ENCODE measurements at regions not wholly inside any gene's neighbourhood (a gene's known extent, or its start where the extent isn't known, plus 50 kb on each side); places are given as distances from the start of the nearest gene placed in this dataset.

- CTCF ChIA-PET (ENCODE audit: partially characterized antibody), result no interaction called here
- Histone ChIP-seq H2AK5ac (ENCODE audit: low read depth, low read length) (no peak overlapping the region), H2BK5ac (ENCODE audit: low read depth, low read length) (no peak overlapping the region), H3K23ac (ENCODE audit: insufficient read length) (no peak overlapping the region), H2BK15ac (ENCODE audit: low read length) (no peak overlapping the region), H2BK12ac (ENCODE audit: low read depth, low read length) (no peak overlapping the region), H3K18ac (ENCODE audit: extremely low read depth, low read length) (no peak overlapping the region), H3K79me1 (ENCODE audit: low read depth, low read length) (no peaks in the 10 kb centered on the region), H2BK20ac (ENCODE audit: low read length) (no peak overlapping the region), H4K91ac (replicated peaks; ENCODE audit: insufficient read length, low read length) (no peak overlapping the region), H3K4me1 (replicated peaks in 1 of 4; ENCODE audit: control insufficient read depth in 3 of 4, insufficient read depth in 4 of 4, low read length in 3 of 4) (peaks cover 0 to 4% (median 0%) of the 10 kb centered on the region in 4 experiments; a peak in 1 of 7 replicates), H3K14ac (ENCODE audit: insufficient read length) (no peak overlapping the region), H3K27ac (ENCODE audit: low read depth, low read length) (no peak overlapping the region), H3K9me3 (ENCODE audit: insufficient read depth in 2 of 2, low read depth in 1 of 2, low read length in 1 of 2) (no peaks in the 10 kb centered on the region), H4K20me1 (replicated peaks in 1 of 2; ENCODE audit: control insufficient read depth in 1 of 2, insufficient read depth in 2 of 2, low read length in 2 of 2) (no peaks in the 10 kb centered on the region), H3K4ac (replicated peaks; ENCODE audit: insufficient read length, low read depth, low read length) (no peak overlapping the region), H3K27me3 (replicated peaks in 1 of 4; ENCODE audit: control insufficient read depth in 3 of 4, extremely low read depth in 1 of 4, insufficient read depth in 3 of 4, low read length in 3 of 4) (no peaks in the 10 kb centered on the region), H2AFZ (ENCODE audit: low read length) (no peak overlapping the region), H3K4me3 (ENCODE audit: extremely low read depth in 1 of 4, insufficient read depth in 2 of 4, low read depth in 3 of 4, low read length in 4 of 4) (no peak overlapping the region), H3K9ac (replicated peaks in 1 of 4; ENCODE audit: extremely low read depth in 1 of 4, low read depth in 3 of 4, low read length in 3 of 4) (no peak overlapping the region), H3K56ac (replicated peaks; ENCODE audit: insufficient read length, low read depth, low read length) (no peak overlapping the region), H3K23me2 (ENCODE audit: low read depth, low read length) (peaks cover 2% of the 10 kb centered on the region; the same call in 1 of the 2 replicates), H2BK120ac (replicated peaks; ENCODE audit: low read depth, low read length) (no peak overlapping the region), H3K79me2 (ENCODE audit: control insufficient read depth in 1 of 2, insufficient read depth in 2 of 2, low read length in 2 of 2) (no peaks in the 10 kb centered on the region), H3K36me3 (ENCODE audit: control insufficient read depth in 2 of 4, insufficient read depth in 4 of 4, low read length in 3 of 4) (no peaks in the 10 kb centered on the region), H3K4me2 (ENCODE audit: insufficient read depth in 1 of 2, low read depth in 2 of 2, low read length in 2 of 2) (no peak overlapping the region), H4K8ac (ENCODE audit: extremely low read depth, insufficient read depth, low read length) (no peak overlapping the region), H4K5ac (ENCODE audit: insufficient read length, low read depth, low read length) (no peak overlapping the region)
- no peak for FAIRE-seq
- no peak for DNase-seq (ENCODE audit: low read depth in 1 of 2, low spot score in 2 of 2)
- POLR2A ChIA-PET (ENCODE audit: partially characterized antibody), result no interaction called here
- WGBS, 2 experiments (ENCODE audit: extremely low coverage in 1 of 2, insufficient coverage in 1 of 2, insufficient read length in 1 of 2, insufficient replicate concordance in 2 of 2, low coverage in 1 of 2, low lambda C conversion rate in 2 of 2, missing lambda C conversion rate in 1 of 2), result 92% methylated on average over 6 of the region's 6 CpGs; no CpG with 5 or more reads in 1 of the 2 experiments
- TF ChIP-seq CHD1 (IDR thresholded peaks at IDR 0.05; ENCODE audit: low read depth, low read length) (no peak), CBX8 (IDR thresholded peaks at IDR 0.05; ENCODE audit: borderline replicate concordance, low read depth, low read length) (no peak), ZNF274 (IDR thresholded peaks at IDR 0.05; ENCODE audit: borderline replicate concordance, extremely low read depth, low read length) (no peak), SP4 (IDR thresholded peaks at IDR 0.05; ENCODE audit: low read length) (no peak), TBP (IDR thresholded peaks at IDR 0.05; ENCODE audit: low read depth, low read length) (no peak), BRCA1 (IDR thresholded peaks at IDR 0.05; ENCODE audit: low read depth, low read length) (no peak), CREB1 (IDR thresholded peaks at IDR 0.05) (no peak), SAP30 (IDR thresholded peaks at IDR 0.05; ENCODE audit: insufficient read depth, insufficient replicate concordance, low read length) (no peak), EP300 (IDR thresholded peaks at IDR 0.05; ENCODE audit: borderline replicate concordance in 1 of 2, low read depth in 2 of 2, low read length in 2 of 2) (no peak)
- TF ChIP-seq, protein P1, sequence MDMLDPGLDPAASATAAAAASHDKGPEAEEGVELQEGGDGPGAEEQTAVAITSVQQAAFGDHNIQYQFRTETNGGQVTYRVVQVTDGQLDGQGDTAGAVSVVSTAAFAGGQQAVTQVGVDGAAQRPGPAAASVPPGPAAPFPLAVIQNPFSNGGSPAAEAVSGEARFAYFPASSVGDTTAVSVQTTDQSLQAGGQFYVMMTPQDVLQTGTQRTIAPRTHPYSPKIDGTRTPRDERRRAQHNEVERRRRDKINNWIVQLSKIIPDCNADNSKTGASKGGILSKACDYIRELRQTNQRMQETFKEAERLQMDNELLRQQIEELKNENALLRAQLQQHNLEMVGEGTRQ (IDR thresholded peaks at IDR 0.05; ENCODE audit: low read length), result no peak
- TF ChIP-seq, protein P2, sequence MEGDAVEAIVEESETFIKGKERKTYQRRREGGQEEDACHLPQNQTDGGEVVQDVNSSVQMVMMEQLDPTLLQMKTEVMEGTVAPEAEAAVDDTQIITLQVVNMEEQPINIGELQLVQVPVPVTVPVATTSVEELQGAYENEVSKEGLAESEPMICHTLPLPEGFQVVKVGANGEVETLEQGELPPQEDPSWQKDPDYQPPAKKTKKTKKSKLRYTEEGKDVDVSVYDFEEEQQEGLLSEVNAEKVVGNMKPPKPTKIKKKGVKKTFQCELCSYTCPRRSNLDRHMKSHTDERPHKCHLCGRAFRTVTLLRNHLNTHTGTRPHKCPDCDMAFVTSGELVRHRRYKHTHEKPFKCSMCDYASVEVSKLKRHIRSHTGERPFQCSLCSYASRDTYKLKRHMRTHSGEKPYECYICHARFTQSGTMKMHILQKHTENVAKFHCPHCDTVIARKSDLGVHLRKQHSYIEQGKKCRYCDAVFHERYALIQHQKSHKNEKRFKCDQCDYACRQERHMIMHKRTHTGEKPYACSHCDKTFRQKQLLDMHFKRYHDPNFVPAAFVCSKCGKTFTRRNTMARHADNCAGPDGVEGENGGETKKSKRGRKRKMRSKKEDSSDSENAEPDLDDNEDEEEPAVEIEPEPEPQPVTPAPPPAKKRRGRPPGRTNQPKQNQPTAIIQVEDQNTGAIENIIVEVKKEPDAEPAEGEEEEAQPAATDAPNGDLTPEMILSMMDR (IDR thresholded peaks at IDR 0.05; ENCODE audit: control extremely low read depth in 1 of 3, insufficient read depth in 1 of 3, low read depth in 1 of 3, low read length in 3 of 3), result no peak
These were observed 149.5 kb downstream of the RNF144B start for GRCh38 chr6:18536591-18537055.

All from H1 (cell line).